ENCODE measurements at regions not wholly inside any gene's neighbourhood (a gene's known extent, or its start where the extent isn't known, plus 50 kb on each side); places are given as distances from the start of the nearest gene placed in this dataset.

- TF ChIP-seq EZH2phosphoT487 (IDR thresholded peaks at IDR 0.05; ENCODE audit: insufficient read depth, low read depth) (no peak), EZH2 (IDR thresholded peaks at IDR 0.05; ENCODE audit: insufficient read depth, poor library complexity, severe bottlenecking) (no peak)
These were observed 102.2 kb upstream of the CDC14C start for GRCh38 chr7:48822138-48822537.

Data from GM23248 (cell line).